ENCODE measurements at regions not wholly inside any gene's neighbourhood (a gene's known extent, or its start where the extent isn't known, plus 50 kb on each side); places are given as distances from the start of the nearest gene placed in this dataset.

DNA sequence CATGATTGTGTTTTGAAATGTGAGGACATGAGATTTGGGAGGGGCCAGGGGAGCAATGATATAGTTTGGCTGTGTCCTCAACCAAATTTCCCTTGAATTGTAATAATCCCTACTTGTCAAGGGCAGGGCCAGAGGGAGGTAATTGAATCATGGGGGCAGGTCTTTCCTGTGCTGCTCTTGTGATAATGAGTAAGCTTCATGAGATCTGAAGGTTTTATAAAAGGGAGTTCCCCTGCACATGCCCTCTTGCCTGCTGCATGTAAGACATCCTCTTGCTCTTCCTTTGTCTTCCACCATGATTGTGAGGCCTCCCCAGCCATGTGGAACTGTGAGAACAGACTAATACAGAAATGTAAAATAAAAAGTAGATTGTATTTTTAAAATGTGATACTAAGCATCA, 1294.9 kb downstream of the ADGRL3 start:
- TF ChIP-seq, protein P1, sequence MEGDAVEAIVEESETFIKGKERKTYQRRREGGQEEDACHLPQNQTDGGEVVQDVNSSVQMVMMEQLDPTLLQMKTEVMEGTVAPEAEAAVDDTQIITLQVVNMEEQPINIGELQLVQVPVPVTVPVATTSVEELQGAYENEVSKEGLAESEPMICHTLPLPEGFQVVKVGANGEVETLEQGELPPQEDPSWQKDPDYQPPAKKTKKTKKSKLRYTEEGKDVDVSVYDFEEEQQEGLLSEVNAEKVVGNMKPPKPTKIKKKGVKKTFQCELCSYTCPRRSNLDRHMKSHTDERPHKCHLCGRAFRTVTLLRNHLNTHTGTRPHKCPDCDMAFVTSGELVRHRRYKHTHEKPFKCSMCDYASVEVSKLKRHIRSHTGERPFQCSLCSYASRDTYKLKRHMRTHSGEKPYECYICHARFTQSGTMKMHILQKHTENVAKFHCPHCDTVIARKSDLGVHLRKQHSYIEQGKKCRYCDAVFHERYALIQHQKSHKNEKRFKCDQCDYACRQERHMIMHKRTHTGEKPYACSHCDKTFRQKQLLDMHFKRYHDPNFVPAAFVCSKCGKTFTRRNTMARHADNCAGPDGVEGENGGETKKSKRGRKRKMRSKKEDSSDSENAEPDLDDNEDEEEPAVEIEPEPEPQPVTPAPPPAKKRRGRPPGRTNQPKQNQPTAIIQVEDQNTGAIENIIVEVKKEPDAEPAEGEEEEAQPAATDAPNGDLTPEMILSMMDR (IDR thresholded peaks at IDR 0.05; ENCODE audit: low read length) = no peak
- TF ChIP-seq EZH2 (optimal IDR thresholded peaks at IDR 0.05; ENCODE audit: low read depth, low read length) = no peak
